Thyroid gland (tissue), 4 donors: ENCODE measurements at regions not wholly inside any gene's neighbourhood (a gene's known extent, or its start where the extent isn't known, plus 50 kb on each side); places are given as distances from the start of the nearest gene placed in this dataset.

Experiments
- POLR2A ChIP-seq, 2 donors: fragments of 450-650 bp; IDR thresholded peaks; one replicate each; pipeline ENCODE4 v1.6.1; 2017; ENCODE audit warnings: antibody characterized with exemption in 2 of 2, mild to moderate bottlenecking in 2 of 2, moderate library complexity in 1 of 2
- TF ChIP-seq, protein P1 (sequence below), 6 experiments: fragments of 200-600 bp in 3 of 6; fragments of 450-650 bp in 3 of 6; sonication (generic) in 3 of 6; IDR thresholded peaks; one replicate each; pipeline ENCODE4 v1.5.1; 2016 to 2019; ENCODE audit warnings: antibody characterized with exemption in 6 of 6, mild to moderate bottlenecking in 2 of 6, inconsistent platforms in 1 of 6, moderate library complexity in 1 of 6

DNA sequence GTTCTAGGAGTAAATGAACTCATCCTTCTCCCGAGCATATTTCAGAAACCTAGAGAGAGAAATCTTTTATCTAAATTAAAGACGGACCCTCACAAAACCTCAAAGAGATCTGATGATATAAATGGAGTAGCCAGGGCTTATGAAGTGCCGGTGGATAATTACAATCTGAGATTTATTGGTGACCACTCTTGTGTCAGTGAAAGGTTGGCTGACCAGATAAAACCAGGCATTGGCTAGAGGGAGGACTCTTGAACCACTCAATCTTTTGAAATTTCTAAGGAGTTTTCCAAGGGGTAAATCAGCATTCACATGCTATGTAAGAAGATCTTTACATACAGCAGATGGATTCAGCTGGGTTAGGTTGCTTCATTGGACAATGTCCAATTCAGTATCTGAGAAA lies 227.3 kb upstream of the MMADHC start:
- TF ChIP-seq, protein P1, sequence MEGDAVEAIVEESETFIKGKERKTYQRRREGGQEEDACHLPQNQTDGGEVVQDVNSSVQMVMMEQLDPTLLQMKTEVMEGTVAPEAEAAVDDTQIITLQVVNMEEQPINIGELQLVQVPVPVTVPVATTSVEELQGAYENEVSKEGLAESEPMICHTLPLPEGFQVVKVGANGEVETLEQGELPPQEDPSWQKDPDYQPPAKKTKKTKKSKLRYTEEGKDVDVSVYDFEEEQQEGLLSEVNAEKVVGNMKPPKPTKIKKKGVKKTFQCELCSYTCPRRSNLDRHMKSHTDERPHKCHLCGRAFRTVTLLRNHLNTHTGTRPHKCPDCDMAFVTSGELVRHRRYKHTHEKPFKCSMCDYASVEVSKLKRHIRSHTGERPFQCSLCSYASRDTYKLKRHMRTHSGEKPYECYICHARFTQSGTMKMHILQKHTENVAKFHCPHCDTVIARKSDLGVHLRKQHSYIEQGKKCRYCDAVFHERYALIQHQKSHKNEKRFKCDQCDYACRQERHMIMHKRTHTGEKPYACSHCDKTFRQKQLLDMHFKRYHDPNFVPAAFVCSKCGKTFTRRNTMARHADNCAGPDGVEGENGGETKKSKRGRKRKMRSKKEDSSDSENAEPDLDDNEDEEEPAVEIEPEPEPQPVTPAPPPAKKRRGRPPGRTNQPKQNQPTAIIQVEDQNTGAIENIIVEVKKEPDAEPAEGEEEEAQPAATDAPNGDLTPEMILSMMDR (IDR thresholded peaks at IDR 0.05): no peak
- TF ChIP-seq POLR2A (IDR thresholded peaks at IDR 0.05): no peak
